PFSK-1 (cell line): ENCODE measurements at regions not wholly inside any gene's neighbourhood (a gene's known extent, or its start where the extent isn't known, plus 50 kb on each side); places are given as distances from the start of the nearest gene placed in this dataset.

Experiments used
- FOXP2 ChIP-seq: optimal IDR thresholded peaks from 2 replicates; pipeline ENCODE3; 2011; ENCODE audit warnings: borderline replicate concordance, control low read depth, inconsistent platforms; ENCODE audit not compliant: insufficient read depth; ENCODE audit errors: extremely low read length, extremely low read depth
- POLR2AphosphoS5 ChIP-seq: IDR thresholded peaks from 2 replicates; pipeline ENCODE4 v1.6.1; 2012; ENCODE audit warnings: low read depth, mild to moderate bottlenecking, control low read depth, low read length, moderate library complexity
- REST ChIP-seq, 2 experiments: IDR thresholded peaks; 2 replicates each; pipeline versions ENCODE4 v1.6.1 to v1.8.0; 2011 to 2012; ENCODE audit warnings: low read depth in 2 of 2, low read length in 2 of 2, control low read depth in 1 of 2, inconsistent platforms in 1 of 2, mild to moderate bottlenecking in 1 of 2, moderate library complexity in 1 of 2; ENCODE audit not compliant: insufficient read depth in 1 of 2
- SIN3A ChIP-seq: IDR thresholded peaks from 2 replicates; pipeline ENCODE4 v1.6.1; 2012; ENCODE audit warnings: mild to moderate bottlenecking, low read length, moderate library complexity, borderline replicate concordance; ENCODE audit not compliant: insufficient read depth
- TAF1 ChIP-seq: IDR thresholded peaks from 2 replicates; pipeline ENCODE4 v1.6.1; 2012; ENCODE audit warnings: low read length, control low read depth, borderline replicate concordance; ENCODE audit not compliant: insufficient read depth

GRCh38 chr20:63117661-63118302 lies 98.1 kb downstream of the YTHDF1 start:
- no peak for TF ChIP-seq SIN3A
- no peak for TF ChIP-seq POLR2AphosphoS5
- TF ChIP-seq FOXP2, result no peak
- no peak for TF ChIP-seq TAF1
- TF ChIP-seq REST (IDR thresholded peaks at IDR 0.05; ENCODE audit: insufficient read depth in 1 of 2, low read depth in 2 of 2, low read length in 2 of 2), result no peak

GRCh38 chr20:63117151-63117550 lies 98.8 kb downstream of the YTHDF1 start:
- no peak for TF ChIP-seq FOXP2
- TF ChIP-seq SIN3A, result no peak
- no peak for TF ChIP-seq POLR2AphosphoS5
- no peak for TF ChIP-seq TAF1
- TF ChIP-seq REST (IDR thresholded peaks at IDR 0.05; ENCODE audit: insufficient read depth in 1 of 2, low read depth in 2 of 2, low read length in 2 of 2), result no peak

- TF ChIP-seq REST (IDR thresholded peaks at IDR 0.05; ENCODE audit: insufficient read depth in 1 of 2, low read depth in 2 of 2, low read length in 2 of 2) (peak; percentile 94 to 96), POLR2AphosphoS5 (no peak)
Measured at GRCh38 chr20:63116412-63117106, 99.4 kb downstream of the YTHDF1 start.

GRCh38 chr20:63115651-63116411 lies 100.1 kb downstream of the YTHDF1 start:
- TF ChIP-seq REST (IDR thresholded peaks at IDR 0.05; ENCODE audit: insufficient read depth in 1 of 2, low read depth in 2 of 2, low read length in 2 of 2) (no peak), TAF1 (no peak), FOXP2 (no peak), POLR2AphosphoS5 (no peak), SIN3A (no peak)
